Peyer's patch (tissue), 4 donors: ENCODE measurements at regions not wholly inside any gene's neighbourhood (a gene's known extent, or its start where the extent isn't known, plus 50 kb on each side); places are given as distances from the start of the nearest gene placed in this dataset.
A peak's percentile ranks its signal among the peaks of the same experiment; 100 is the strongest.

Experiments
- DNase-seq, 3 donors: peaks; one replicate each; pipeline ENCODE4 v3.0.0-alpha.2; 2017 to 2019
- H3K27ac ChIP-seq, 4 donors: fragments of 200-600 bp; sonication (generic); one replicate each; pipeline ENCODE4 v1.5.1; 2016 to 2019
- H3K27me3 ChIP-seq, 2 donors: fragments of 200-600 bp; sonication (generic); one replicate each; pipeline ENCODE4 v1.5.1; 2019
- H3K36me3 ChIP-seq, 3 donors: fragments of 200-600 bp; sonication (generic); one replicate each; pipeline ENCODE4 v1.5.1; 2016 to 2019
- H3K4me1 ChIP-seq, 4 donors: fragments of 200-600 bp; sonication (generic); one replicate each; pipeline ENCODE4 v1.5.1; 2016 to 2019
- H3K4me3 ChIP-seq, 4 donors: fragments of 200-600 bp; sonication (generic); 1 replicate in 3 of 4; 2 replicates in 1 of 4; pipeline ENCODE4 v1.5.1; 2016 to 2019; ENCODE audit warnings: mild to moderate bottlenecking in 1 of 4
- H3K9me3 ChIP-seq, 4 donors: fragments of 200-600 bp; sonication (generic); one replicate each; pipeline ENCODE4 v1.5.1; 2016 to 2019; ENCODE audit warnings: mild to moderate bottlenecking in 1 of 4
- POLR2A ChIP-seq, 2 donors: fragments of 450-650 bp; IDR thresholded peaks; one replicate each; pipeline ENCODE4 v1.5.1; 2017; ENCODE audit warnings: antibody characterized with exemption in 2 of 2, mild to moderate bottlenecking in 2 of 2, moderate library complexity in 2 of 2
- TF ChIP-seq, protein P1 (sequence below), 6 experiments: fragments of 450-650 bp in 4 of 6; fragments of 200-600 bp in 2 of 6; sonication (generic) in 1 of 6; IDR thresholded peaks; one replicate each; pipeline ENCODE4 v1.5.1; 2017 to 2019; ENCODE audit warnings: antibody characterized with exemption in 6 of 6, mild to moderate bottlenecking in 3 of 6, moderate library complexity in 1 of 6

GRCh38 chr14:26213846-26214575 is 383.8 kb downstream of the NOVA1 start:
- Histone ChIP-seq H3K27me3 (no peaks in the 10 kb centered on the region), H3K4me3 (no peak overlapping the region), H3K4me1 (no peaks in the 10 kb centered on the region), H3K9me3 (no peaks in the 10 kb centered on the region), H3K27ac (no peak overlapping the region), H3K36me3 (no peaks in the 10 kb centered on the region)
- TF ChIP-seq, protein P1, sequence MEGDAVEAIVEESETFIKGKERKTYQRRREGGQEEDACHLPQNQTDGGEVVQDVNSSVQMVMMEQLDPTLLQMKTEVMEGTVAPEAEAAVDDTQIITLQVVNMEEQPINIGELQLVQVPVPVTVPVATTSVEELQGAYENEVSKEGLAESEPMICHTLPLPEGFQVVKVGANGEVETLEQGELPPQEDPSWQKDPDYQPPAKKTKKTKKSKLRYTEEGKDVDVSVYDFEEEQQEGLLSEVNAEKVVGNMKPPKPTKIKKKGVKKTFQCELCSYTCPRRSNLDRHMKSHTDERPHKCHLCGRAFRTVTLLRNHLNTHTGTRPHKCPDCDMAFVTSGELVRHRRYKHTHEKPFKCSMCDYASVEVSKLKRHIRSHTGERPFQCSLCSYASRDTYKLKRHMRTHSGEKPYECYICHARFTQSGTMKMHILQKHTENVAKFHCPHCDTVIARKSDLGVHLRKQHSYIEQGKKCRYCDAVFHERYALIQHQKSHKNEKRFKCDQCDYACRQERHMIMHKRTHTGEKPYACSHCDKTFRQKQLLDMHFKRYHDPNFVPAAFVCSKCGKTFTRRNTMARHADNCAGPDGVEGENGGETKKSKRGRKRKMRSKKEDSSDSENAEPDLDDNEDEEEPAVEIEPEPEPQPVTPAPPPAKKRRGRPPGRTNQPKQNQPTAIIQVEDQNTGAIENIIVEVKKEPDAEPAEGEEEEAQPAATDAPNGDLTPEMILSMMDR (IDR thresholded peaks at IDR 0.05): no peak
- TF ChIP-seq POLR2A (IDR thresholded peaks at IDR 0.05): no peak
- DNase-seq: no peak

- Histone ChIP-seq H3K27ac (no peak overlapping the region), H3K27me3 (no peaks in the 10 kb centered on the region), H3K36me3 (no peaks in the 10 kb centered on the region), H3K4me3 (no peak overlapping the region), H3K4me1 (no peaks in the 10 kb centered on the region), H3K9me3 (no peaks in the 10 kb centered on the region)
- DNase-seq: no peak
- no peak for TF ChIP-seq POLR2A (IDR thresholded peaks at IDR 0.05)
- TF ChIP-seq, protein P1 (IDR thresholded peaks at IDR 0.05): no peak
Observed at GRCh38 chr14:26209699-26210098, 388.1 kb downstream of the NOVA1 start.

GRCh38 chr14:26206640-26207039 is 391.2 kb downstream of the NOVA1 start:
- no peaks in the 10 kb centered on the region for H3K27me3 ChIP-seq
- DNase-seq: no peak
- no peaks in the 10 kb centered on the region for H3K36me3 ChIP-seq
- H3K9me3 ChIP-seq: no peaks in the 10 kb centered on the region
- TF ChIP-seq, protein P1 (IDR thresholded peaks at IDR 0.05): no peak
- no peak for TF ChIP-seq POLR2A (IDR thresholded peaks at IDR 0.05)
- no peak overlapping the region for H3K4me3 ChIP-seq
- no peaks in the 10 kb centered on the region for H3K4me1 ChIP-seq
- H3K27ac ChIP-seq: no peak overlapping the region

DNA sequence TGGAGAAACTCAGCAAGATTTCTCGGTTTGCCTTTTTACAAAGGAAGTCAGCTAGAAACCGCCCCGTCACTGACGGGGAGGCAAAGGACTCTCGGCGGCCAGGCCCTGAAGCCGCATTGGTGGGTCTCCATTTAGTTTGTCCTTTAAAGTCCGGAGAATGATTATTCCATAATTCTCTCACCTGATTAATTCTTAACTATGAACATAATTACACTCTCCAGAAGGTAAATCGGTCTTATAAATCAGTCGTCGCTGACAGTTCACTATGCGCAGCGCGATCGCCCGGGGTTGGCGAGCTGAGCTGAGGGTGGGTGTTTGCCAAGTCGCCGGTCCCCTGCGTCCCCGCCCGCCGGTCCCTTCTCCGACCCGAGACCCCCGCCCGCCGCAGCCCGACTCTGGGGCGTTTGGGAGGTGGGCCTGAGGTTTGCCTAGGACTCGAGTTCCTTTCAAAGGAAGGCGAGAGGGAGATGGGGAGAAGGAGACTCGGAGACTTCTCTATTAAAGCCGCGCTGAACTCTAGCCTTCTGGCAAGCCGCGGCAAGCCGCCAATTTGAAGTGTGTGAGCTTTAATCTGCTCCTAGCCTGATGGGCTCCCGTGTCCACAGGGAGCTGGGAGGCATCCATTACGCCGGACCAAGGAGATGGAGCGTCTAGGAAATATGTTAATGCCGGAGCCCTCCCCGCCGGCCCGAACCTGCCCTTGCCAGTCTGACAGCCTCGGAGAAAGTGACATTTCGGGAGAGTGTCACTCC is 392.9 kb downstream of the NOVA1 start:
- H3K4me3 ChIP-seq: peak overlapping the region in 3 of 4 donors; percentile 8 to 47 (median 29)
- no peaks in the 10 kb centered on the region for H3K9me3 ChIP-seq
- H3K27me3 ChIP-seq: no peaks in the 10 kb centered on the region
- DNase-seq: peak in 1 of 3 donors; percentile 48
- H3K36me3 ChIP-seq: no peaks in the 10 kb centered on the region
- no peaks in the 10 kb centered on the region for H3K4me1 ChIP-seq
- TF ChIP-seq, protein P1 (IDR thresholded peaks at IDR 0.05): no peak
- no peak for TF ChIP-seq POLR2A (IDR thresholded peaks at IDR 0.05)
- H3K27ac ChIP-seq: no peak overlapping the region

DNA sequence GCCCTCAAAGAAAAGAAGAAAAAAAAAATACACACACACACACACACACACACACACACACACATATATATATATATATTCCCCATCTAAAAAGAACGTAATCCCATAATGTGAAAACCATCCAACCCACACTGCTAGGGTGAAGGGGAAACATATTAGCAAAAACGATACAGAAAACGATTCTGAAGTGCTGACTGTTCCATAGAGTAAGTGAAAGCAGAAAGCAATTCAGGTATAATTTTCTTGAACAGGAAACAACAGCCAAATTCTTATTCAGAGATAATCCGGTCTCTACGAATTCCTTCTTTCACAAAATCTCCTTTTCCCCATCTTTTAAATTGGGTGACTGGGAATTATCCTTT is 393.5 kb downstream of the NOVA1 start:
- Histone ChIP-seq H3K27ac (no peak overlapping the region), H3K27me3 (no peaks in the 10 kb centered on the region), H3K4me1 (no peaks in the 10 kb centered on the region), H3K4me3 (peak overlapping the region in 1 of 4 donors; percentile 47), H3K36me3 (no peaks in the 10 kb centered on the region), H3K9me3 (no peaks in the 10 kb centered on the region)
- no peak for TF ChIP-seq POLR2A (IDR thresholded peaks at IDR 0.05)
- TF ChIP-seq, protein P1 (IDR thresholded peaks at IDR 0.05): no peak
- no peak for DNase-seq
